Activated naive CD4-positive, alpha-beta T cell treated with anti-CD3 and anti-CD28 coated beads, Interleukin-2, amount 50 U/mL, for 24 hours (primary cell): ENCODE measurements at regions not wholly inside any gene's neighbourhood (a gene's known extent, or its start where the extent isn't known, plus 50 kb on each side); places are given as distances from the start of the nearest gene placed in this dataset.

ENCODE experiments used
- H3K27ac Mint-ChIP-seq: one replicate; pipeline ENCODE4 v1.8.0; 2021; ENCODE audit warnings: mild to moderate bottlenecking, mixed read lengths
- H3K27me3 Mint-ChIP-seq: one replicate; pipeline ENCODE4 v1.8.0; 2021; ENCODE audit warnings: mixed read lengths
- H3K36me3 Mint-ChIP-seq: one replicate; pipeline ENCODE4 v1.8.0; 2021; ENCODE audit warnings: mixed read lengths
- H3K4me1 Mint-ChIP-seq: one replicate; pipeline ENCODE4 v1.8.0; 2021; ENCODE audit warnings: mixed read lengths
- H3K4me3 Mint-ChIP-seq: one replicate; pipeline ENCODE4 v1.8.0; 2021; ENCODE audit warnings: mild to moderate bottlenecking, mixed read lengths
- H3K9me3 Mint-ChIP-seq: one replicate; pipeline ENCODE4 v1.8.0; 2021; ENCODE audit warnings: mixed read lengths

GRCh38 chr5:93071710-93072109 lies 509.3 kb downstream of the NR2F1-AS1 start:
- Mint-ChIP-seq H3K36me3 (no peaks in the 10 kb centered on the region), H3K9me3 (no peaks in the 10 kb centered on the region), H3K27ac (no peak overlapping the region), H3K27me3 (no peaks in the 10 kb centered on the region), H3K4me3 (no peak overlapping the region), H3K4me1 (no peaks in the 10 kb centered on the region)

GRCh38 chr5:93070938-93071337 lies 510.1 kb downstream of the NR2F1-AS1 start:
- Mint-ChIP-seq H3K27me3 (no peaks in the 10 kb centered on the region), H3K36me3 (no peaks in the 10 kb centered on the region), H3K27ac (no peak overlapping the region), H3K4me1 (no peaks in the 10 kb centered on the region), H3K4me3 (no peak overlapping the region), H3K9me3 (no peaks in the 10 kb centered on the region)

- Mint-ChIP-seq H3K27ac (no peak overlapping the region), H3K4me3 (no peak overlapping the region), H3K4me1 (no peaks in the 10 kb centered on the region), H3K9me3 (no peaks in the 10 kb centered on the region), H3K36me3 (no peaks in the 10 kb centered on the region), H3K27me3 (no peaks in the 10 kb centered on the region)
Measured at GRCh38 chr5:93069276-93069675, 511.7 kb downstream of the NR2F1-AS1 start.

- Mint-ChIP-seq H3K36me3 (no peaks in the 10 kb centered on the region), H3K4me3 (no peak overlapping the region), H3K4me1 (no peaks in the 10 kb centered on the region), H3K9me3 (peaks cover 5% of the 10 kb centered on the region), H3K27me3 (no peaks in the 10 kb centered on the region), H3K27ac (no peak overlapping the region)
Measured at GRCh38 chr5:93062548-93062947, 518.5 kb downstream of the NR2F1-AS1 start.

GRCh38 chr5:93058309-93058708 lies 522.7 kb downstream of the NR2F1-AS1 start:
- no peak overlapping the region for H3K27ac Mint-ChIP-seq
- no peak overlapping the region for H3K4me3 Mint-ChIP-seq
- no peaks in the 10 kb centered on the region for H3K4me1 Mint-ChIP-seq
- no peaks in the 10 kb centered on the region for H3K27me3 Mint-ChIP-seq
- peaks cover 5% of the 10 kb centered on the region for H3K9me3 Mint-ChIP-seq
- no peaks in the 10 kb centered on the region for H3K36me3 Mint-ChIP-seq

GRCh38 chr5:93057311-93057710 lies 523.7 kb downstream of the NR2F1-AS1 start:
- Mint-ChIP-seq H3K27ac (no peak overlapping the region), H3K36me3 (no peaks in the 10 kb centered on the region), H3K27me3 (no peaks in the 10 kb centered on the region), H3K4me1 (no peaks in the 10 kb centered on the region), H3K4me3 (no peak overlapping the region), H3K9me3 (peaks cover 5% of the 10 kb centered on the region)

- H3K27me3 Mint-ChIP-seq: no peaks in the 10 kb centered on the region
- no peaks in the 10 kb centered on the region for H3K4me1 Mint-ChIP-seq
- H3K27ac Mint-ChIP-seq: no peak overlapping the region
- peaks cover 5% of the 10 kb centered on the region for H3K9me3 Mint-ChIP-seq
- no peaks in the 10 kb centered on the region for H3K36me3 Mint-ChIP-seq
- H3K4me3 Mint-ChIP-seq: no peak overlapping the region
Measured at GRCh38 chr5:93055971-93056370, 525.0 kb downstream of the NR2F1-AS1 start.

GRCh38 chr5:93055561-93055960 lies 525.5 kb downstream of the NR2F1-AS1 start:
- peaks cover 5% of the 10 kb centered on the region for H3K9me3 Mint-ChIP-seq
- no peak overlapping the region for H3K27ac Mint-ChIP-seq
- H3K4me1 Mint-ChIP-seq: no peaks in the 10 kb centered on the region
- H3K27me3 Mint-ChIP-seq: no peaks in the 10 kb centered on the region
- H3K36me3 Mint-ChIP-seq: no peaks in the 10 kb centered on the region
- no peak overlapping the region for H3K4me3 Mint-ChIP-seq

GRCh38 chr5:93054424-93055163 lies 526.4 kb downstream of the NR2F1-AS1 start:
- H3K4me1 Mint-ChIP-seq: no peaks in the 10 kb centered on the region
- H3K4me3 Mint-ChIP-seq: no peak overlapping the region
- no peak overlapping the region for H3K27ac Mint-ChIP-seq
- peaks cover 3% of the 10 kb centered on the region for H3K9me3 Mint-ChIP-seq
- no peaks in the 10 kb centered on the region for H3K36me3 Mint-ChIP-seq
- H3K27me3 Mint-ChIP-seq: no peaks in the 10 kb centered on the region

GRCh38 chr5:93053825-93054224 lies 527.2 kb downstream of the NR2F1-AS1 start:
- Mint-ChIP-seq H3K27ac (no peak overlapping the region), H3K4me3 (no peak overlapping the region), H3K27me3 (no peaks in the 10 kb centered on the region), H3K4me1 (no peaks in the 10 kb centered on the region), H3K9me3 (no peaks in the 10 kb centered on the region), H3K36me3 (no peaks in the 10 kb centered on the region)

GRCh38 chr5:93048858-93049257 lies 532.2 kb downstream of the NR2F1-AS1 start:
- no peaks in the 10 kb centered on the region for H3K9me3 Mint-ChIP-seq
- H3K4me3 Mint-ChIP-seq: no peak overlapping the region
- H3K4me1 Mint-ChIP-seq: no peaks in the 10 kb centered on the region
- no peaks in the 10 kb centered on the region for H3K27me3 Mint-ChIP-seq
- H3K27ac Mint-ChIP-seq: no peak overlapping the region
- no peaks in the 10 kb centered on the region for H3K36me3 Mint-ChIP-seq

GRCh38 chr5:93044859-93045666 lies 536.0 kb downstream of the NR2F1-AS1 start:
- Mint-ChIP-seq H3K36me3 (no peaks in the 10 kb centered on the region), H3K27ac (no peak overlapping the region), H3K9me3 (peaks cover 5% of the 10 kb centered on the region), H3K4me1 (no peaks in the 10 kb centered on the region), H3K27me3 (no peaks in the 10 kb centered on the region), H3K4me3 (no peak overlapping the region)

GRCh38 chr5:93039888-93040287 lies 541.1 kb downstream of the NR2F1-AS1 start:
- Mint-ChIP-seq H3K36me3 (no peaks in the 10 kb centered on the region), H3K4me3 (no peak overlapping the region), H3K4me1 (no peaks in the 10 kb centered on the region), H3K27me3 (no peaks in the 10 kb centered on the region), H3K9me3 (peaks cover 5% of the 10 kb centered on the region), H3K27ac (no peak overlapping the region)

GRCh38 chr5:93034621-93035590 lies 546.1 kb downstream of the NR2F1-AS1 start:
- no peaks in the 10 kb centered on the region for H3K9me3 Mint-ChIP-seq
- H3K4me1 Mint-ChIP-seq: no peaks in the 10 kb centered on the region
- no peak overlapping the region for H3K4me3 Mint-ChIP-seq
- H3K27me3 Mint-ChIP-seq: no peaks in the 10 kb centered on the region
- H3K27ac Mint-ChIP-seq: no peak overlapping the region
- no peaks in the 10 kb centered on the region for H3K36me3 Mint-ChIP-seq

- no peaks in the 10 kb centered on the region for H3K4me1 Mint-ChIP-seq
- no peak overlapping the region for H3K4me3 Mint-ChIP-seq
- H3K27ac Mint-ChIP-seq: no peak overlapping the region
- H3K27me3 Mint-ChIP-seq: no peaks in the 10 kb centered on the region
- H3K36me3 Mint-ChIP-seq: no peaks in the 10 kb centered on the region
- H3K9me3 Mint-ChIP-seq: no peaks in the 10 kb centered on the region
Measured at GRCh38 chr5:93022796-93023447, 558.1 kb downstream of the NR2F1-AS1 start.
